ENCODE measurements at regions not wholly inside any gene's neighbourhood (a gene's known extent, or its start where the extent isn't known, plus 50 kb on each side); places are given as distances from the start of the nearest gene placed in this dataset.

GRCh38 chr10:107356396-107356795, 191.9 kb upstream of the SORCS1 start:
- no peak for TF ChIP-seq POLR2A (IDR thresholded peaks at IDR 0.05)
- TF ChIP-seq, protein P1, sequence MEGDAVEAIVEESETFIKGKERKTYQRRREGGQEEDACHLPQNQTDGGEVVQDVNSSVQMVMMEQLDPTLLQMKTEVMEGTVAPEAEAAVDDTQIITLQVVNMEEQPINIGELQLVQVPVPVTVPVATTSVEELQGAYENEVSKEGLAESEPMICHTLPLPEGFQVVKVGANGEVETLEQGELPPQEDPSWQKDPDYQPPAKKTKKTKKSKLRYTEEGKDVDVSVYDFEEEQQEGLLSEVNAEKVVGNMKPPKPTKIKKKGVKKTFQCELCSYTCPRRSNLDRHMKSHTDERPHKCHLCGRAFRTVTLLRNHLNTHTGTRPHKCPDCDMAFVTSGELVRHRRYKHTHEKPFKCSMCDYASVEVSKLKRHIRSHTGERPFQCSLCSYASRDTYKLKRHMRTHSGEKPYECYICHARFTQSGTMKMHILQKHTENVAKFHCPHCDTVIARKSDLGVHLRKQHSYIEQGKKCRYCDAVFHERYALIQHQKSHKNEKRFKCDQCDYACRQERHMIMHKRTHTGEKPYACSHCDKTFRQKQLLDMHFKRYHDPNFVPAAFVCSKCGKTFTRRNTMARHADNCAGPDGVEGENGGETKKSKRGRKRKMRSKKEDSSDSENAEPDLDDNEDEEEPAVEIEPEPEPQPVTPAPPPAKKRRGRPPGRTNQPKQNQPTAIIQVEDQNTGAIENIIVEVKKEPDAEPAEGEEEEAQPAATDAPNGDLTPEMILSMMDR (IDR thresholded peaks at IDR 0.05), result no peak
- H3K27ac ChIP-seq, result no peak overlapping the region
- H3K36me3 ChIP-seq, result no peaks in the 10 kb centered on the region
- ATAC-seq (no peak), DNase-seq (no peak)
- no peaks in the 10 kb centered on the region for H3K4me1 ChIP-seq
- intact Hi-C loops (cut with DNase I), result no loop called here
- no peak overlapping the region for H3K4me3 ChIP-seq
- no peaks in the 10 kb centered on the region for H3K9me3 ChIP-seq
- 52 to 55% (median 55%) methylated on average over 2 of the region's 2 CpGs for WGBS, 4 donors
- H3K27me3 ChIP-seq, result no peaks in the 10 kb centered on the region

- no peak overlapping the region for H3K4me3 ChIP-seq
- no peaks in the 10 kb centered on the region for H3K36me3 ChIP-seq
- intact Hi-C loops (cut with DNase I), result no loop called here
- WGBS, 4 donors, result 74 to 85% (median 78%) methylated on average over 2 of the region's 2 CpGs
- H3K27me3 ChIP-seq, result no peaks in the 10 kb centered on the region
- H3K4me1 ChIP-seq, result no peaks in the 10 kb centered on the region
- ATAC-seq (no peak), DNase-seq (no peak)
- H3K9me3 ChIP-seq, result peaks cover 0 to 21% (median 2%) of the 10 kb centered on the region in 12 donors
- no peak for TF ChIP-seq POLR2A (IDR thresholded peaks at IDR 0.05)
- TF ChIP-seq, protein P1 (IDR thresholded peaks at IDR 0.05), result no peak
- H3K27ac ChIP-seq, result no peak overlapping the region
These were observed 178.2 kb upstream of the SORCS1 start for GRCh38 chr10:107342711-107343110.

- no peaks in the 10 kb centered on the region for H3K36me3 ChIP-seq
- H3K4me3 ChIP-seq, result no peak overlapping the region
- TF ChIP-seq, protein P1 (IDR thresholded peaks at IDR 0.05), result no peak
- TF ChIP-seq POLR2A (IDR thresholded peaks at IDR 0.05), result no peak
- H3K27ac ChIP-seq, result no peak overlapping the region
- no peak for DNase-seq
- H3K9me3 ChIP-seq, result peaks cover 0 to 21% (median 2%) of the 10 kb centered on the region in 12 donors
- intact Hi-C loops (cut with DNase I), result no loop called here
- no peaks in the 10 kb centered on the region for H3K4me1 ChIP-seq
- H3K27me3 ChIP-seq, result no peaks in the 10 kb centered on the region
- no peak for ATAC-seq
- WGBS, 4 donors, result 84 to 92% (median 91%) methylated on average over 4 of the region's 4 CpGs
These were observed 176.8 kb upstream of the SORCS1 start for GRCh38 chr10:107341281-107341680.

- H3K4me1 ChIP-seq, result no peaks in the 10 kb centered on the region
- no peaks in the 10 kb centered on the region for H3K36me3 ChIP-seq
- H3K27ac ChIP-seq, result no peak overlapping the region
- no peak for DNase-seq
- no peak for ATAC-seq
- 62 to 74% (median 67%) methylated on average over 2 of the region's 2 CpGs for WGBS, 4 donors
- H3K9me3 ChIP-seq, result peaks cover 0 to 16% (median 2%) of the 10 kb centered on the region in 12 donors
- H3K4me3 ChIP-seq, result no peak overlapping the region
- TF ChIP-seq, protein P1 (IDR thresholded peaks at IDR 0.05), result no peak
- no peak for TF ChIP-seq POLR2A (IDR thresholded peaks at IDR 0.05)
- H3K27me3 ChIP-seq, result no peaks in the 10 kb centered on the region
- intact Hi-C loops (cut with DNase I), result no loop called here
These were observed 175.8 kb upstream of the SORCS1 start for GRCh38 chr10:107340326-107340725.

Data from heart left ventricle (tissue), 16 donors.